GM19238 (cell line): ENCODE measurements at regions not wholly inside any gene's neighbourhood (a gene's known extent, or its start where the extent isn't known, plus 50 kb on each side); places are given as distances from the start of the nearest gene placed in this dataset.

Experiments
- DNase-seq: peaks from one replicate; pipeline ENCODE4 v3.0.0; 2011; ENCODE audit warnings: low spot score; ENCODE audit not compliant: insufficient read length

GRCh38 chr6:105991561-105992314 lies 94.4 kb upstream of the PRDM1 start:
- peak; percentile 25 for DNase-seq

- no peak for DNase-seq
Observed at GRCh38 chr6:105990151-105990550, 96.0 kb upstream of the PRDM1 start.

DNA sequence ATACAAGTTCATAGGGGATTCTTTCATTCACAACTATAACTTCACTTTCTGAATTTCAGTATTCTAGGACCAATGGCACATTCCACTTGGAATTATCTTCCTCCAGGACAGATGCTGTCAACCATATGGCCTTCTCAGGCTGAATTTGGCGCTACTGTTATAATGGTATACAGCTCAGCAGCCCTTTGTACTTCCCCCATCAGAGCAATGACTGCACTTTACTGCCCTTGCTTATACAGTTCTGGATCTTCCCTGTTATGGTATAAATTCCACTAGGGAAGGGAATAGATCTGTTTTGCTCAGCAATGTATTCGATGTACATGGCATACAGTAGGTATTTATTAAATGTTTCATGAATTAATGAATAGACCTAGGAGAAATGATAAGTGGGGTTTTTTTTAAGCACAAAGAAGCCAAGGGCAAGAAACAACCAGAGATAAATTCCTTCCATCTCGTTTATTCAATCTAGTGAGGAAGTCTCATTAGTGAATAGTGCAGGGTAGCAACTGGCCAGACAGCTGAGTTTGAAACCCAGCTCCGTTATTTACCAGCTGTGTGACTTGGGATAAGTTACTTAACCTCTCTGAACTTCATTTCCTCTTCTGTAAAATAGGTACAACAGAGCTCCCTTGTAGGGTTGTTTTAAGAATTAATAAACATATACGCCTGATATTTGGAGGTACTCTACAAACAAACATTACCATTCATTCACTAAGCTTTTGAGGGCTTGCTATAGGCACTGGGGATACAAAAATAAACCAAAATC lies 97.1 kb upstream of the PRDM1 start:
- DNase-seq, result no peak

GRCh38 chr6:105988321-105988720 lies 97.8 kb upstream of the PRDM1 start:
- no peak for DNase-seq

DNA sequence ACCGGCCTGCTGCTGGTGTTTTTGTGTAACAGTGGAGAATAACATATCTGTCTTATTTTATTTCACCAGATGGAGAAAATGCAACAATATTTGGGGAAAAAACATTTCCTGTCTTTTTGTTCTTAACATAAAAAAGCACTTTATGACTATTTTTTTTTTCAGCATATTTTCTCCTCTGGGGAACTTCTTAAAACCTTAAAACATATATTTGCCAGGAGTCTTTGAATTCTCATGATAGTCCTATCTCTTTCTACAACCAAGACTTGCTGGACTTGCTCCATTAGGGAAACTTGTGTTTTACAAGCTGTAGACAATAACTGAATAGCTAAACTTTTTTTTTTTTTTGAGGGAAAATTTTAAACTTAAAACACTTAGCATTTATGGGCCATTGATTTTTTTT lies 98.6 kb upstream of the PRDM1 start:
- DNase-seq, result no peak

DNA sequence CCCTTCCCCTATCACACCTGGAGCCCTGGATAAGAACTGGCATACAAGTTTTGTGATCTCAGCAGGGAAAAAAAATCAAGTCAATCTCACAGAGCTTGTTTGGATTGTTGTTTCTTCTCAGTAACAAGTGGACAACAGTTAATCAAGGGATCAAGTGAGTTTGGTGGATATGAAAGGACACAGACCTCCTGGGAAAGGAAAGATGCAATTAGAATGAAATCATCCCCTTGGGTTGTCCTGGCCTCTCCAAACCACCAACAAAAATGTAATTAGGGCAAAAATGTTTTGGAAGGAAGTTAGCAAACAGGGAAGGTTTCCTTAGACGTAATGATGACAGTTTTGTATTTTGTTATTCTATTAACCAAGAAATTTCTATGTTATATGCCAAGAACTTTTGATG lies 99.1 kb upstream of the PRDM1 start:
- DNase-seq, result no peak

DNA sequence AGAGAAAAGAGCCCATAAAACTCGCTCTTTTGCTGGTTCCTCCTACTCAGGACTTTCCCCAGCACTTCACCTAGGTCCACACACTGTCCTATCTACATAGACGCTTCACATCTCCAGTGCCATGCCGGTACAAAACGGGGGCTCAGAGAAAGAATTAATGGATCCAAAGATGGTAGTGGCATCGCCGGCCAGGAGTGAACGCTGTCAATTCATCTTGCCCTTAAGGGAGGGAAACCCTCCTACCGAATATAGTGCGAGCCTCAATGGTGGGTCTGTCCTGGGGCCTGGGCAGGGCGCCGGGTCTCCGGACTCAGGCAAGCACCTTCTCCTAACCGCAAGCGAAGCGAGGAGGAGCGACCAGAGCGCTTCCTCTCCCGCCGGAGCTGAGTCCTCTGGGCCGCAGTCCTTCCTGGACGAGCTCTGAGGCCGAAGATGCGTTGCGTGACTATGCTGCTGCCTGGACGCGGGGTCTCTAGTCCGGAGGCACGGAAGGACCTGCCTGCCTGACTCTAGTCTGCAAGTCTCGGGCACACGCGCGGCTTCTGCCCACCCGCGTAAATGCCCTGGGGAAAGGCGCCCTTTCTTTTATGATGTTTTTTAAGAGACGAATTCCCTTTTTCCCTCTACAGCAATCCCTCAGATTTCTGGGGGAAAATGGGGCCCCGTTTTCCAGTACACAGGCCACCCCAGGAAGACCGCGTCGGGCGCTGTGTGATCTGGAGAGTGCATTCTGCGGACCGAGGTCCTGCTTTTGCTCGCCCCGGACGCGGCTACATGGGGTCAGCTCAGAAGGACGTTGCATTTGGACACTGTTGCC lies 100.1 kb upstream of the PRDM1 start:
- no peak for DNase-seq

DNA sequence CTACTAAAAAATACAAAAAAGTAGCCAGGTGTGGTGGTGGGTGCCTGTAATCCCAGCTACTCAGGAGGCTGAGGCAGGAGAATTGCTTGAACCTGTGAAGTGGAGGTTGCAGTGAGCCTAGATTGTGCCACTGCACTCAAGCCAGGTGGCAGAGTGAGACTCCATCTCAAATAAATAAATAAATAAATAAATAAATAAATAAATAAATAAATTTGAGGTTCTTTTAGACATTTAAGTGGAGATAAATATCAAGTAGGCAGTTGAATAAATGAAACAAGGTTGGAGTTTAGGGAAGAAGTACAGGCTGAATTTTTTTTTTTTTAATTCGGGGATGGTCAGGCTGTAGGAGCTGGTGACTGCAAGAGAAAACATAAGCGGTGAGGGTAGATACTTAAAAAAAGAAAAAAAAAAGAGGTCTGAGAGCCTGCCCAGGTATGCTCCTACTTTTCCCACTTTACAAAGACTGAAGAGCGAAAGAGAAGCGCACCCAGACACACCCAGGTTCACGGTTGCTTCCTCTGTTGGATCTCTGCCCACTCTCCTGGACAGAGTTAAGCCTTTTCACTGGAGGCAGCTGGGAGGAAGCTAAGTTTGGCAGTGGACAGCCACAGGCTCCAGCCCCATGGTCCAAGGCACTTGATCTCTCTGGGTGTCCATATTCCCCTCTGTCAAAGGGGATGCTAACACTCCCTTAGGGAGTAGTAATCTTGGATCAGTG lies 100.9 kb upstream of the PRDM1 start:
- no peak for DNase-seq

- no peak for DNase-seq
Observed at GRCh38 chr6:105983763-105984162, 102.4 kb upstream of the PRDM1 start.

- no peak for DNase-seq
Observed at GRCh38 chr6:105982761-105983540, 103.2 kb upstream of the PRDM1 start.

- no peak for DNase-seq
Observed at GRCh38 chr6:105981888-105982358, 104.2 kb upstream of the PRDM1 start.

- DNase-seq, result no peak
Observed at GRCh38 chr6:105981002-105981887, 104.9 kb upstream of the PRDM1 start.

DNA sequence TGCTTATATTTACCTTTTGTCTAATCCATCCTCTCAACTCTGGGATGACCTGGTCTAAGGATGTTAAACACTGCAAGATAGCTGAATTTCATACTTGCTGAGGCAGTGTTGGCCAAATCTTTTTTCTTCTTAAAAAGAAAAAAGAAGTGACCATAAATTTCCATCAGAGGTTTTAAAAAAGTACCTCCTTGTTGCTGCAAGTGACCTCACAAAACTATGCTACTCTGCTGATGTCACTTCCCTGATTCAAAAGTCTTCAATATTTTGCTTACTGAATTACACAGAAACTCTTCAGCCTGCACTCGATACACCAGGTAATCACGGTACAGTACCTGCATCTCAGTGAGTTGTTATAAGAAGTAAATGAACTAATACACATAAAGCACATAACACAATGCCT lies 107.2 kb upstream of the PRDM1 start:
- no peak for DNase-seq

- no peak for DNase-seq
Observed at GRCh38 chr6:105977934-105978504, 108.1 kb upstream of the PRDM1 start.

- DNase-seq, result no peak
Observed at GRCh38 chr6:105974986-105975385, 111.2 kb upstream of the PRDM1 start.

- no peak for DNase-seq
Observed at GRCh38 chr6:105972440-105972839, 113.7 kb upstream of the PRDM1 start.

GRCh38 chr6:105968603-105969333 lies 117.4 kb upstream of the PRDM1 start:
- DNase-seq, result no peak

DNA sequence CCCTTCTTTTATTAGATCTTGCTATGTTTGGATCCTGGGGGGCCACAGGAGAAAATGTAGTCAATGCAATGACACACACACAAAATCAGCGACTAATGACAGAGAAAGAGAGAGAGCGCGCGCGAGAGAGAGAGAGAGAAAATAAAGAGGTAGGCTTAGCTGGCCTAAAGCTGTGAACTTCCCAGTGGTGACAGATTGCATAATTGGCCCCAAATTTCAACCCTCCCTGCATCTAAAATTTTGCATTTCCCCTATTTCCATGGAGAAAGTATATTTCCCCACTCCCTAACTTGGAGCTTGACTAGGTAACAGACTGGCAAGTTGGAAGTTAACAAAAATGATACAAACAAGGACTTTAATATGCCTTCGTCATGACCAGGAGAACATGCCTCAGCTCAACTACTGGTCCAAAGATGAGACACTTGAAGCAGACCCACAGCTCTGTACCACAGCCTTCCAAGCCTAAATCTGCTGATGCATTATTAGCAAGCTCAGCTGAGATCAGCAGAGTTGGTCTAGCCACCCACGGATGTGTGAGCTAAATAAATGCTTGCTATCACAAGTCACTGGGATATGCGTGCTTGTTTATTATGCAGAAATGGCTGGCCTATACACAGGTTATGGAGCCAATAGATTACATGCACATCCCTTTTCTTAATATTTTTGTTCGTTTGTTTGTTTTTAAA lies 118.1 kb upstream of the PRDM1 start:
- no peak for DNase-seq
